ENCODE measurements at regions not wholly inside any gene's neighbourhood (a gene's known extent, or its start where the extent isn't known, plus 50 kb on each side); places are given as distances from the start of the nearest gene placed in this dataset.

DNA sequence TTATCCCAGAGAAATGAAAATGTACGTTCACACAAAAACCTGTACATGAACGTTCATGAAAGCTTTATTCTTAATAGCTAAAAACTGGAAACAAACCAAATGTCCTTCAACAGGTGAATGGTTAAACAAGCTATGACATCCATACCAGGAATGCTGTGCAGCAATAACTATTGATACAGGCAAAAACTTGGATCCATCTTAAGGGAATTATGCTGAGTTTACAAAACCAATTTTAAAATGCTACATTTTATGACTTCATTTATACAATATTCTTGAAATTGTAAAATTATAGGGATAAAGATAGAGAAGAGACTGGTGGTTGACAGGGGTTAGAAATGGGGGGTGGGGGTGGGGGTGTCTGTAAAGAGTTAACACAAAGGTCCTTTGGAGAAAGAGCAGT lies 280.3 kb downstream of the TGFB2 start:
- no peak for DNase-seq (ENCODE audit: low read depth)
- H3K4me3 ChIP-seq (ENCODE audit: low read depth, low read length) = no peak overlapping the region
- TF ChIP-seq, protein P1, sequence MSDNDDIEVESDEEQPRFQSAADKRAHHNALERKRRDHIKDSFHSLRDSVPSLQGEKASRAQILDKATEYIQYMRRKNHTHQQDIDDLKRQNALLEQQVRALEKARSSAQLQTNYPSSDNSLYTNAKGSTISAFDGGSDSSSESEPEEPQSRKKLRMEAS (IDR thresholded peaks at IDR 0.05; ENCODE audit: low read depth, low read length) = no peak
- TF ChIP-seq MYC (IDR thresholded peaks at IDR 0.05; ENCODE audit: low read depth, low read length) (no peak), POLR2A (IDR thresholded peaks at IDR 0.05; ENCODE audit: extremely low read depth, insufficient read length) (no peak)
- TF ChIP-seq, protein P2, sequence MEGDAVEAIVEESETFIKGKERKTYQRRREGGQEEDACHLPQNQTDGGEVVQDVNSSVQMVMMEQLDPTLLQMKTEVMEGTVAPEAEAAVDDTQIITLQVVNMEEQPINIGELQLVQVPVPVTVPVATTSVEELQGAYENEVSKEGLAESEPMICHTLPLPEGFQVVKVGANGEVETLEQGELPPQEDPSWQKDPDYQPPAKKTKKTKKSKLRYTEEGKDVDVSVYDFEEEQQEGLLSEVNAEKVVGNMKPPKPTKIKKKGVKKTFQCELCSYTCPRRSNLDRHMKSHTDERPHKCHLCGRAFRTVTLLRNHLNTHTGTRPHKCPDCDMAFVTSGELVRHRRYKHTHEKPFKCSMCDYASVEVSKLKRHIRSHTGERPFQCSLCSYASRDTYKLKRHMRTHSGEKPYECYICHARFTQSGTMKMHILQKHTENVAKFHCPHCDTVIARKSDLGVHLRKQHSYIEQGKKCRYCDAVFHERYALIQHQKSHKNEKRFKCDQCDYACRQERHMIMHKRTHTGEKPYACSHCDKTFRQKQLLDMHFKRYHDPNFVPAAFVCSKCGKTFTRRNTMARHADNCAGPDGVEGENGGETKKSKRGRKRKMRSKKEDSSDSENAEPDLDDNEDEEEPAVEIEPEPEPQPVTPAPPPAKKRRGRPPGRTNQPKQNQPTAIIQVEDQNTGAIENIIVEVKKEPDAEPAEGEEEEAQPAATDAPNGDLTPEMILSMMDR (IDR thresholded peaks at IDR 0.05; ENCODE audit: low read depth, low read length) = no peak

DNA sequence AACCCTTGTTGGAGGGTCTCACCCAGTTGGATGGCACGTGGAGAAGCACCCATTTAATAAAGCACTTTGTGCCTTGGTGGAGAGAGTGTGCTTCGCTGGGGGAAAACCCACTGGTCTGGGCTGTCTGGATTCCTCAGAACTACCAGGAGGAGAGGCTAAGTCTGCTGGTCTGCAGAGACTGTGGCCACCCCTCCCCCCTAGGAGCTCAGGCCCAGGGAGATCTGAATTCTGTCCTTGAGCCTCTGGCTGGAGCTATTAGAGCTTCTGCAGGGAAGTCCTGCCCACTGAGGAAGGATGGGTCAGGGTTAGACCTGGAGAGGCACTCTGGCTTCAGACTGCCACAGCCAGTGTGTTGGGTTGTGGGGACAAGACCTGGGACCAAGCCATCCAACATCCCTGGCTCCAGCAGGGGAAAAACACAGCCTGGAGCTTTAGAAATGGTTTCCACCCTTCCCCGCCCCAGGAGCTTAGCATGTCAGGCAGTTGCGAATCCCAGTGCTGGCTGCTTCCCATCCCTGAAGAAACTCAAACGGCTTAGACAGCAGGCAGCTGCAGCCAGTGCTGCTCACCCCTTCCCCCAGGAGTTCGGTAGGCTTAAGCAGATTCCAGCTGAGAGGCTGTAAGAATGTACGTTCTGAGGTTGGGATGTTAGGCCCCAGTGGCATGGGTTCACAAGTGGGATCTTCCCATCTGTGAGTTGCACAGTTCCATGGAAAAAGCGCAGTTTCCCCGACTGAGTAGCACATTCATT lies 288.3 kb downstream of the TGFB2 start:
- no peak overlapping the region for H3K4me3 ChIP-seq (ENCODE audit: low read depth, low read length)
- TF ChIP-seq POLR2A (IDR thresholded peaks at IDR 0.05; ENCODE audit: extremely low read depth, insufficient read length) (no peak), MYC (IDR thresholded peaks at IDR 0.05; ENCODE audit: low read depth, low read length) (no peak)
- TF ChIP-seq, protein P1 (IDR thresholded peaks at IDR 0.05; ENCODE audit: low read depth, low read length) = no peak
- TF ChIP-seq, protein P2 (IDR thresholded peaks at IDR 0.05; ENCODE audit: low read depth, low read length) = no peak
- DNase-seq (ENCODE audit: low read depth) = no peak

DNA sequence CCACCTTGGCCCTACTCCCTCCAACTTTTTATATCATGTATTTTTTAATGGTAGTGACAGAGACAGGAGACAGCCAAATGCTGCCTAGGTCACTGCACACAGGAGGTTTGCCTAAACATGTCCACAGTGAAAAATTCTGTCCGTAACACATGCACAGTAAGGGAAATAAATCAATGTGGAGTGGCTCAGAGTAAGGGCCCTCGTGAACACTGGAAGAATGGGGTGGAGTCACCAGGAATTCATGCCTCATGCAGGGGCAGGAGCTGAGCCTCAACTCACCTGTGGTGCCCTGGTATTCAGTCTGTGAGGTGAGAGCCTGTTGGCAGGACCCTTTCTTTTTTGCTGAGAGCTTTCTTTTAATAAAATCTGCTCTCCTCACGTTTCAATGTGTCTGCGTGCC lies 289.1 kb downstream of the TGFB2 start:
- DNase-seq (ENCODE audit: low read depth) = no peak
- no peak overlapping the region for H3K4me3 ChIP-seq (ENCODE audit: low read depth, low read length)
- TF ChIP-seq, protein P2 (IDR thresholded peaks at IDR 0.05; ENCODE audit: low read depth, low read length) = no peak
- TF ChIP-seq MYC (IDR thresholded peaks at IDR 0.05; ENCODE audit: low read depth, low read length) (no peak), POLR2A (IDR thresholded peaks at IDR 0.05; ENCODE audit: extremely low read depth, insufficient read length) (no peak)
- TF ChIP-seq, protein P1 (IDR thresholded peaks at IDR 0.05; ENCODE audit: low read depth, low read length) = no peak

DNA sequence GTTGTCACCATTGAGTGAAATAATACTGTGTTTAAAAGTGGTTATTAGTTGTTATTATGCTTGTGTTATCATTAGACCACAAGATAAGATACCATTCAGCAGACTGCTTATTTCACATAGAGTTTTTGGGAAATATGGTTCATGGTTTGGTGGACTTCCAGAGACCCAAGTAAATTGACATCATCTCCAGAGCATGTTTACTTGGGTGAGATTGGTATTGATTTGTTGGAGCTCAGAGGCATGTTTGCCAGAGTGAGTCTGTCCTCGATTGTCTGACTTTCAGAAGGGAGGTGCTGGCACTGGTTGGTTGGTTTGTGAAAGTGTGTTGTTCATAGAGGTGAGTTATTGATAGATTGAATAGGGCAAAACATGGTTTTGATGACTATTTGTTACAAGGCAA lies 291.4 kb downstream of the TGFB2 start:
- H3K4me3 ChIP-seq (ENCODE audit: low read depth, low read length) = no peak overlapping the region
- TF ChIP-seq, protein P1 (IDR thresholded peaks at IDR 0.05; ENCODE audit: low read depth, low read length) = no peak
- TF ChIP-seq POLR2A (IDR thresholded peaks at IDR 0.05; ENCODE audit: extremely low read depth, insufficient read length) (no peak), MYC (IDR thresholded peaks at IDR 0.05; ENCODE audit: low read depth, low read length) (no peak)
- TF ChIP-seq, protein P2 (IDR thresholded peaks at IDR 0.05; ENCODE audit: low read depth, low read length) = no peak
- no peak for DNase-seq (ENCODE audit: low read depth)

DNA sequence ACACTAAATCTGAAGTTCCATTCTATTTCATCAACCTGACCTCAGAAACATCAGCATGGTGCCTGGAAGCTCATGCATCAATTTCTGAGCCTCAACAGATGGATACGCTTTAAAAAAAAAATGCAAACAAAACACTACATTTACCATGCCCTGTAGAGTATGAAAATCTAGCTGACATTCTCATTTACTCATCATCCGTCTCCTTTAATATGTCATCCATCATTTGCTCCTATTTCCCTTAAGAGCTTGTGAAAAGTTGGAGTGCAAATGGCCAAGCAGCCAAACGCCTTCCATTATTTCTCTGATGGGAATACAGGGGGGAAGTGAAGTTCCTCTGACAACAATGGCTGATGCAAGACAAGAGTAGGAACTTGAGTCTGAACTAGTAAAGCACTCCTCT lies 295.0 kb downstream of the TGFB2 start:
- DNase-seq (ENCODE audit: low read depth) = no peak
- no peak overlapping the region for H3K4me3 ChIP-seq (ENCODE audit: low read depth, low read length)
- TF ChIP-seq, protein P2 (IDR thresholded peaks at IDR 0.05; ENCODE audit: low read depth, low read length) = no peak
- TF ChIP-seq POLR2A (IDR thresholded peaks at IDR 0.05; ENCODE audit: extremely low read depth, insufficient read length) (no peak), MYC (IDR thresholded peaks at IDR 0.05; ENCODE audit: low read depth, low read length) (no peak)
- TF ChIP-seq, protein P1 (IDR thresholded peaks at IDR 0.05; ENCODE audit: low read depth, low read length) = no peak

All from NB4 (cell line).